Endothelial cell (in vitro differentiated cells): ENCODE measurements at regions not wholly inside any gene's neighbourhood (a gene's known extent, or its start where the extent isn't known, plus 50 kb on each side); places are given as distances from the start of the nearest gene placed in this dataset.
"Not testable (repeated sequence)": the region's sequence is repeated elsewhere in the genome, so short reads cannot be mapped to it uniquely, and the experiment has no call there.

Experiments
- DNase-seq: peaks from one replicate; pipeline ENCODE4 v3.0.0; 2021; ENCODE audit warnings: low spot score
- H3K27ac Mint-ChIP-seq: one replicate; pipeline ENCODE4 v1.8.0; 2021; ENCODE audit warnings: mixed read lengths, inconsistent platforms; ENCODE audit not compliant: unreplicated experiment
- H3K27me3 Mint-ChIP-seq: one replicate; pipeline ENCODE4 v1.8.0; 2021; ENCODE audit warnings: mild to moderate bottlenecking, moderate library complexity, mixed read lengths, inconsistent platforms; ENCODE audit not compliant: unreplicated experiment
- H3K36me3 Mint-ChIP-seq: one replicate; pipeline ENCODE4 v1.8.0; 2021; ENCODE audit warnings: mild to moderate bottlenecking, low read depth, mixed read lengths, inconsistent platforms; ENCODE audit not compliant: unreplicated experiment
- H3K4me1 Mint-ChIP-seq: one replicate; pipeline ENCODE4 v1.8.0; 2021; ENCODE audit warnings: mild to moderate bottlenecking, mixed read lengths, inconsistent platforms; ENCODE audit not compliant: unreplicated experiment
- H3K4me3 Mint-ChIP-seq: one replicate; pipeline ENCODE4 v1.8.0; 2021; ENCODE audit warnings: mild to moderate bottlenecking, mixed read lengths, inconsistent platforms; ENCODE audit not compliant: unreplicated experiment
- H3K9me3 Mint-ChIP-seq: one replicate; pipeline ENCODE4 v1.8.0; 2021; ENCODE audit warnings: mixed read lengths, inconsistent platforms; ENCODE audit not compliant: unreplicated experiment
- CTCF ChIP-seq: fragments of 200-600 bp; sonication (generic); IDR thresholded peaks from one replicate; pipeline ENCODE4 v1.5.0; 2021; ENCODE audit warnings: antibody characterized with exemption; ENCODE audit not compliant: unreplicated experiment

GRCh38 chrX:28408017-28408723 lies 179.1 kb upstream of the IL1RAPL1 start:
- H3K36me3 Mint-ChIP-seq, result no peaks in the 10 kb centered on the region
- no peak for DNase-seq
- H3K27me3 Mint-ChIP-seq, result peaks cover 2% of the 10 kb centered on the region
- H3K9me3 Mint-ChIP-seq, result no peaks in the 10 kb centered on the region
- no peak overlapping the region for H3K27ac Mint-ChIP-seq
- TF ChIP-seq CTCF, result no peak
- H3K4me1 Mint-ChIP-seq, result no peaks in the 10 kb centered on the region
- H3K4me3 Mint-ChIP-seq, result no peak overlapping the region

DNA sequence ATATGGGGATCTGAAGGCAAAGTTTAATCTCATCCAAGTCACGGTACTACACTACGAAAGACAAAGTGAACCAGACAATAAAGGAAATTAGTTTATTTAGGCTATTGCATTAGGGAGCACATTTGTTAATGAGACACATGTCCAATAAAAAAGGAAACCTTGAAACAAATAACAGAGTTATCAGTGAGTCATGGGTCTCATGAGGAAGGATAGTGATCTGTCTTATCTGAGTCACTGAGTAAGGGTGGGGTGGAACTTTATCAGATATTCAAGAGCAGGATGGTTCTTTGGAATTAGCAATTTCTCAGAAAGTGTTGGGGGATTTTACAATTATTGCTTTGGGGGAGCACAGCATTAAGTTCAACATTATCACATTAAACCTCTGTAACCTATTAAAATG lies 188.9 kb upstream of the IL1RAPL1 start:
- no peak for TF ChIP-seq CTCF
- H3K4me3 Mint-ChIP-seq, result no peak overlapping the region
- H3K9me3 Mint-ChIP-seq, result no peaks in the 10 kb centered on the region
- no peak overlapping the region for H3K27ac Mint-ChIP-seq
- H3K27me3 Mint-ChIP-seq, result no peaks in the 10 kb centered on the region
- no peak for DNase-seq
- H3K36me3 Mint-ChIP-seq, result no peaks in the 10 kb centered on the region
- H3K4me1 Mint-ChIP-seq, result no peaks in the 10 kb centered on the region

DNA sequence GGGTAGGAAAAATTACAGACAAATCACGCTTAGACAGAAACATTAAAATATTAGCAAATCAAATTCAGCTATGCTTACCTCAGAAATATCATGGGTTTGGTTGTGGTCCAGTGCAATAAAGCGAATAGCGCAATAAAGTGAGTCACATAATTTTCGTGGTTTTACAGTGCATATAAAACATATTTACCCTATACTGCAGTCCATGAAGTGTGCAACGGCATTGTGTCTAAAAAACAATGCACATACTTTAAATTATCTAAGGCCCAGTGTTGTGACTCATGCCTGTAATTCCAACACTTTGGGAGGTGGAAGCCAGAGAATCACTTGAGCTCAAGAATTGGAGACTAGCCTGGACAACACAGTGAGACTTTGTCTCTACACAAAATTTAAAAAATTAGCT lies 195.7 kb upstream of the IL1RAPL1 start:
- H3K4me3 Mint-ChIP-seq, result no peak overlapping the region
- no peak for DNase-seq
- no peak overlapping the region for H3K27ac Mint-ChIP-seq
- no peaks in the 10 kb centered on the region for H3K4me1 Mint-ChIP-seq
- H3K9me3 Mint-ChIP-seq, result no peaks in the 10 kb centered on the region
- no peak for TF ChIP-seq CTCF
- no peaks in the 10 kb centered on the region for H3K36me3 Mint-ChIP-seq
- no peaks in the 10 kb centered on the region for H3K27me3 Mint-ChIP-seq

DNA sequence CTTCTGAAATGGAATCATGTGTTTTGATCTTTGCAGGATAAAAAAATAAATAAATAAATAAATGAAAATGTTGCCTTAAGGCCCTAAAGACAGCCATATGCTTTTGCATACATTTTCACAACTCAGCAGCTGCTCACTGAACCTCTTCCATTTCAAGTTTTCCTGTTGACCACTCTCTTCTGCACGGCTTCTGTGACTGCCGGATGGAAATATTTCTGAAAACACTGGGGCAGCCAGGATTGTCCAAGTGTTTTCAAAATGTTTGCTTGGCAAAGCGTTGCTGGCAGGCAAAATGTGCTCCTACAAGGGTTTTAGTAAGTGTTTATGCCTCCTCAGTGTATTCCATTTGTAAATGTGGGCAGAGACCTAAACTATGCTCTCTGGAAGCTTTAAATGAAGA lies 208.1 kb upstream of the IL1RAPL1 start:
- TF ChIP-seq CTCF, result no peak
- Mint-ChIP-seq H3K9me3 (no peaks in the 10 kb centered on the region), H3K4me3 (no peak overlapping the region), H3K4me1 (no peaks in the 10 kb centered on the region), H3K27ac (no peak overlapping the region), H3K27me3 (no peaks in the 10 kb centered on the region), H3K36me3 (no peaks in the 10 kb centered on the region)
- no peak for DNase-seq

DNA sequence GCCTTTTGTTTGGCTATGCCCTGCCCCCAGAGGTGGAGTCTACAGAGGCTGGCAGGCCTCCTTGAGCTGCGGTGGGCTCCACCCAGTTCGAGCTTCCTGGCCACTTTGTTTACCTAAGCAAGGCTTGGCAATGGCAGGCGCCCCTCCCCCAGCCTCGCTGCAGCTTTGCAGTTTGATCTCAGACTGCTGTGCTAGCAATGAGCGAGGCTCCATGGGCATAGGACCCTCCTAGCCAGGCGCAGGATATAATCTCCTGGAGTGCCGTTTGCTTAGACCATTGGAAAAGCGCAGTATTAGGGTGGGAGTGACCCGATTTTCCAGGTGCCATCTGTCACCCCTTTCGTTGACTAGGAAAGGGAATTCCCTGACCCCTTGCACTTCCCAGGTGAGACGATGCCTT lies 219.6 kb upstream of the IL1RAPL1 start:
- not testable (repeated sequence) for H3K27me3 Mint-ChIP-seq, H3K9me3 Mint-ChIP-seq, H3K36me3 Mint-ChIP-seq

More for the DNA sequence above, 219.6 kb upstream of the IL1RAPL1 start:
- H3K4me3 Mint-ChIP-seq, H3K27ac Mint-ChIP-seq, DNase-seq, H3K4me1 Mint-ChIP-seq: not testable (repeated sequence)
